ENCODE measurements at regions not wholly inside any gene's neighbourhood (a gene's known extent, or its start where the extent isn't known, plus 50 kb on each side); places are given as distances from the start of the nearest gene placed in this dataset.
A peak's percentile ranks its signal among the peaks of the same experiment; 100 is the strongest.

DNA sequence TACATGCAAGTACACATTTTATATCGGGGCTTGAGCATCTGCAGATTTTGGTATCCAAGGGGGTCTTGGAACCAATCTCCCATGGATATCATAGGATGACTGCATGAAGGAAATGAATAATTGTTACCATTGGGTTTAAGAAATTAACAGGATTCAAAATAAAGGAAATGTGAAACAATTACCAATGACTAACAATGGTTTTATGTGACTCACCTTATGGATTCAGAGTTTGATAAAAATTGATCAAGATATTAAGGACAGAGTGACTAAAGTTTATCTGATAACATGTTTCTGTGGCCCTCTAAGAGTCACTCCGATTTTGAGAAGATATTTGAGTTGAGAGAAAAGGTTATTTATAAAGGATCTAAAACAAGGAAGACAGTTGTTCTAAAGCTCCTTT lies 93.0 kb upstream of the ODAD2 start:
- TF ChIP-seq, protein P1, sequence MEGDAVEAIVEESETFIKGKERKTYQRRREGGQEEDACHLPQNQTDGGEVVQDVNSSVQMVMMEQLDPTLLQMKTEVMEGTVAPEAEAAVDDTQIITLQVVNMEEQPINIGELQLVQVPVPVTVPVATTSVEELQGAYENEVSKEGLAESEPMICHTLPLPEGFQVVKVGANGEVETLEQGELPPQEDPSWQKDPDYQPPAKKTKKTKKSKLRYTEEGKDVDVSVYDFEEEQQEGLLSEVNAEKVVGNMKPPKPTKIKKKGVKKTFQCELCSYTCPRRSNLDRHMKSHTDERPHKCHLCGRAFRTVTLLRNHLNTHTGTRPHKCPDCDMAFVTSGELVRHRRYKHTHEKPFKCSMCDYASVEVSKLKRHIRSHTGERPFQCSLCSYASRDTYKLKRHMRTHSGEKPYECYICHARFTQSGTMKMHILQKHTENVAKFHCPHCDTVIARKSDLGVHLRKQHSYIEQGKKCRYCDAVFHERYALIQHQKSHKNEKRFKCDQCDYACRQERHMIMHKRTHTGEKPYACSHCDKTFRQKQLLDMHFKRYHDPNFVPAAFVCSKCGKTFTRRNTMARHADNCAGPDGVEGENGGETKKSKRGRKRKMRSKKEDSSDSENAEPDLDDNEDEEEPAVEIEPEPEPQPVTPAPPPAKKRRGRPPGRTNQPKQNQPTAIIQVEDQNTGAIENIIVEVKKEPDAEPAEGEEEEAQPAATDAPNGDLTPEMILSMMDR (conservative IDR thresholded peaks at IDR 0.05 in 1 of 2, IDR thresholded peaks at IDR 0.05 in 1 of 2; ENCODE audit: low read depth in 1 of 2, low read length in 2 of 2) = no peak
- no peak for TF ChIP-seq EZH2 (IDR thresholded peaks at IDR 0.05; ENCODE audit: low read length, missing control alignments)
- Histone ChIP-seq H3K9ac (ENCODE audit: insufficient read depth, low read length) (no peak overlapping the region), H3K27me3 (ENCODE audit: control insufficient read depth, insufficient read depth, low read length) (no peaks in the 10 kb centered on the region), H2AFZ (ENCODE audit: low read length) (no peak overlapping the region), H3K4me2 (ENCODE audit: extremely low read depth, insufficient read depth, low read length) (no peak overlapping the region), H3K9me3 (ENCODE audit: control insufficient read depth, insufficient read depth, low read depth, low read length) (no peaks in the 10 kb centered on the region), H3K79me2 (ENCODE audit: control insufficient read depth, insufficient read depth, low read length) (no peaks in the 10 kb centered on the region), H3K36me3 (ENCODE audit: control insufficient read depth, insufficient read depth, low read length) (no peaks in the 10 kb centered on the region), H3K4me1 (ENCODE audit: control insufficient read depth, extremely low read depth, insufficient read depth, low read length) (no peaks in the 10 kb centered on the region), H4K20me1 (ENCODE audit: control insufficient read depth, extremely low read depth, insufficient read depth, low read length) (no peaks in the 10 kb centered on the region), H3K27ac (ENCODE audit: insufficient read depth, low read length) (no peak overlapping the region), H3K4me3 (replicated peaks in 1 of 4; ENCODE audit: control extremely low read depth in 1 of 4, insufficient read depth in 1 of 4, low read depth in 3 of 4, low read length in 4 of 4) (no peak overlapping the region)
- DNase-seq (ENCODE audit: low read depth in 2 of 2) = no peak

DNA sequence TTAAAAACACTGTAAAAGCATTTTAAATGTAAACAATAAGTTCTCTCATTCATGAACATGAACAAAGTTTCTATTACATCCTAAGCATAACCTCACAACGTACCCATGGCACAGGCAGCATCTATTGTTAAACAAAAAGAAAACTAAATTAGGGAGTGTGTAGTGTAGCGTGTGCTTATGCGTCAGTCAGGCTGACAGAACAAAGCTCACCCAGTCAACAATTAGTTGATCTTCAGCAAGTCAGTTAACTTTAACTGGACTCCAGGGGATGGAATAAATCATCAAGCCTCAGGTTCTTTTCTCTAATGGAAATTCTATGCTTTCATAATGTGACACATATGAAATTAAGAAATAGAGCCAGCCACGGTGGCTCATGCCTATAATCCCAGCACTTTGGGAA lies 91.6 kb upstream of the ODAD2 start:
- Histone ChIP-seq H3K36me3 (ENCODE audit: control insufficient read depth, insufficient read depth, low read length) (no peaks in the 10 kb centered on the region), H3K4me3 (replicated peaks in 1 of 4; ENCODE audit: control extremely low read depth in 1 of 4, insufficient read depth in 1 of 4, low read depth in 3 of 4, low read length in 4 of 4) (no peak overlapping the region), H3K4me2 (ENCODE audit: extremely low read depth, insufficient read depth, low read length) (no peak overlapping the region), H3K27ac (ENCODE audit: insufficient read depth, low read length) (no peak overlapping the region), H2AFZ (ENCODE audit: low read length) (no peak overlapping the region), H4K20me1 (ENCODE audit: control insufficient read depth, extremely low read depth, insufficient read depth, low read length) (no peaks in the 10 kb centered on the region), H3K4me1 (ENCODE audit: control insufficient read depth, extremely low read depth, insufficient read depth, low read length) (no peaks in the 10 kb centered on the region), H3K9me3 (ENCODE audit: control insufficient read depth, insufficient read depth, low read depth, low read length) (no peaks in the 10 kb centered on the region), H3K27me3 (ENCODE audit: control insufficient read depth, insufficient read depth, low read length) (no peaks in the 10 kb centered on the region), H3K79me2 (ENCODE audit: control insufficient read depth, insufficient read depth, low read length) (no peaks in the 10 kb centered on the region), H3K9ac (ENCODE audit: insufficient read depth, low read length) (no peak overlapping the region)
- no peak for TF ChIP-seq EZH2 (IDR thresholded peaks at IDR 0.05; ENCODE audit: low read length, missing control alignments)
- TF ChIP-seq, protein P1 (conservative IDR thresholded peaks at IDR 0.05 in 1 of 2, IDR thresholded peaks at IDR 0.05 in 1 of 2; ENCODE audit: low read depth in 1 of 2, low read length in 2 of 2) = no peak
- no peak for DNase-seq (ENCODE audit: low read depth in 2 of 2)

DNA sequence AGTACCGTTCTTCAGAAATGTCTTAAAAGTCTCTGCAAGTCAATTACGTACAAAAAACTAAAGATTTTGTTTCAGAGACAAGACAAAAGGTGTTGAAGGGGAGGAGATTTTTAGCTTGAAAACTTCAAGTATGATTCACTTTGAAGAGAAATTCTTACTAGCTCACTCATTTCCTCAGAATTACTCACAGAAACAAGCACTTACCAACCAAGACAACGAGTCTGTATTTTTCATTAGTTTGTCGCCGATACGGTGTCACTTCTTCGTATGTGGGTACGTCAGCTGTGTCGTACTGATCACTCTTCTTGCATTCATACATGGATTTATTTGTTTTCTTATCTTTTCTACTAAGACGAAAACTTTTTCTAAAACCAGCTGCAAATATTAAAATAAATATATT lies 90.6 kb upstream of the ODAD2 start:
- Histone ChIP-seq H4K20me1 (ENCODE audit: control insufficient read depth, extremely low read depth, insufficient read depth, low read length) (no peaks in the 10 kb centered on the region), H3K9me3 (ENCODE audit: control insufficient read depth, insufficient read depth, low read depth, low read length) (no peaks in the 10 kb centered on the region), H3K4me2 (ENCODE audit: extremely low read depth, insufficient read depth, low read length) (no peak overlapping the region), H3K36me3 (ENCODE audit: control insufficient read depth, insufficient read depth, low read length) (no peaks in the 10 kb centered on the region), H3K27me3 (ENCODE audit: control insufficient read depth, insufficient read depth, low read length) (no peaks in the 10 kb centered on the region), H3K4me1 (ENCODE audit: control insufficient read depth, extremely low read depth, insufficient read depth, low read length) (no peaks in the 10 kb centered on the region), H3K27ac (ENCODE audit: insufficient read depth, low read length) (no peak overlapping the region), H3K79me2 (ENCODE audit: control insufficient read depth, insufficient read depth, low read length) (no peaks in the 10 kb centered on the region), H3K4me3 (replicated peaks in 1 of 4; ENCODE audit: control extremely low read depth in 1 of 4, insufficient read depth in 1 of 4, low read depth in 3 of 4, low read length in 4 of 4) (peak overlapping the region in 1 of 4 experiments; percentile 25), H3K9ac (ENCODE audit: insufficient read depth, low read length) (no peak overlapping the region), H2AFZ (ENCODE audit: low read length) (no peak overlapping the region)
- peak; percentile 80 to 98 for DNase-seq (ENCODE audit: low read depth in 2 of 2)
- no peak for TF ChIP-seq EZH2 (IDR thresholded peaks at IDR 0.05; ENCODE audit: low read length, missing control alignments)
- TF ChIP-seq, protein P1 (conservative IDR thresholded peaks at IDR 0.05 in 1 of 2, IDR thresholded peaks at IDR 0.05 in 1 of 2; ENCODE audit: low read depth in 1 of 2, low read length in 2 of 2) = no peak
